ENCODE measurements at regions not wholly inside any gene's neighbourhood (a gene's known extent, or its start where the extent isn't known, plus 50 kb on each side); places are given as distances from the start of the nearest gene placed in this dataset.
"Not testable (repeated sequence)": the region's sequence is repeated elsewhere in the genome, so short reads cannot be mapped to it uniquely, and the experiment has no call there.

- H3K9me3 ChIP-seq (ENCODE audit: control insufficient read depth in 3 of 3, low read length in 3 of 3) = no peaks in the 10 kb centered on the region
- no peak overlapping the region for H3K9ac ChIP-seq (ENCODE audit: low read depth in 1 of 3, low read length in 3 of 3)
- peaks cover 3 to 8% (median 7%) of the 10 kb centered on the region in 3 donors for H3K4me1 ChIP-seq (ENCODE audit: control insufficient read depth in 3 of 3, insufficient read depth in 3 of 3, low read length in 3 of 3)
- no peaks in the 10 kb centered on the region for H3K36me3 ChIP-seq (ENCODE audit: control insufficient read depth in 3 of 3, insufficient read depth in 3 of 3, low read length in 3 of 3)
- no peaks in the 10 kb centered on the region for H3K27me3 ChIP-seq (ENCODE audit: control insufficient read depth in 3 of 3, insufficient read depth in 3 of 3, low read length in 3 of 3)
- no peak overlapping the region for H3K4me3 ChIP-seq (ENCODE audit: low read length in 3 of 3)
- H3K27ac ChIP-seq (ENCODE audit: low read depth, low read length) = no peak overlapping the region
These were observed 56.8 kb upstream of the KIF13A start for GRCh38 chr6:18044108-18044783.

GRCh38 chr6:18042536-18043145 lies 55.2 kb upstream of the KIF13A start:
- H3K9ac ChIP-seq (ENCODE audit: low read depth in 1 of 3, low read length in 3 of 3) = peak overlapping the region in 1 of 3 donors; percentile 7
- H3K4me1 ChIP-seq (ENCODE audit: control insufficient read depth in 3 of 3, insufficient read depth in 3 of 3, low read length in 3 of 3) = peaks cover 3 to 8% (median 7%) of the 10 kb centered on the region in 3 donors
- H3K4me3 ChIP-seq (ENCODE audit: low read length in 3 of 3) = no peak overlapping the region
- H3K27ac ChIP-seq (ENCODE audit: low read depth, low read length) = no peak overlapping the region
- H3K27me3 ChIP-seq (ENCODE audit: control insufficient read depth in 3 of 3, insufficient read depth in 3 of 3, low read length in 3 of 3) = no peaks in the 10 kb centered on the region
- H3K9me3 ChIP-seq (ENCODE audit: control insufficient read depth in 3 of 3, low read length in 3 of 3) = no peaks in the 10 kb centered on the region
- no peaks in the 10 kb centered on the region for H3K36me3 ChIP-seq (ENCODE audit: control insufficient read depth in 3 of 3, insufficient read depth in 3 of 3, low read length in 3 of 3)

DNA sequence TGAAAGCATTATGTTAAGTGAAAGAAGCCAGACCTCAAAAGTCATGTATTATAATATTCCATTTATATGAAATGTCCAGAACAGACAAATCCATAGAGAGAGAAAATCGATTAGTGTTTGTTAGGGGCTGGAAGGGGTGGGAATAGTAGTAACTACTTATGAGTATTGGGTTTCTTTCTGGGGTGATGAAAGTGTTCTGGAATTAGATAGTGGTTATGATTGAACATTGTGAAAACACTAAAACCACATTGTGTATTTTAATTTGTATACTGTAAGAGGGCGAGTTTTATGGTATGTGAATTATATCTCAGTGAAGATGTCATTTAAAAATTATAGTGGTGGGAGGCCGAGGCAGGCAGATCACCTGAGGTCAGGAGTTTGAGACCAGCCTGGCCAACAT lies 52.0 kb upstream of the KIF13A start:
- H3K4me3 ChIP-seq (ENCODE audit: low read length in 3 of 3) = no peak overlapping the region
- no peaks in the 10 kb centered on the region for H3K36me3 ChIP-seq (ENCODE audit: control insufficient read depth in 3 of 3, insufficient read depth in 3 of 3, low read length in 3 of 3)
- peaks cover 3 to 8% (median 7%) of the 10 kb centered on the region in 3 donors for H3K4me1 ChIP-seq (ENCODE audit: control insufficient read depth in 3 of 3, insufficient read depth in 3 of 3, low read length in 3 of 3)
- H3K27ac ChIP-seq (ENCODE audit: low read depth, low read length) = no peak overlapping the region
- no peaks in the 10 kb centered on the region for H3K27me3 ChIP-seq (ENCODE audit: control insufficient read depth in 3 of 3, insufficient read depth in 3 of 3, low read length in 3 of 3)
- no peak overlapping the region for H3K9ac ChIP-seq (ENCODE audit: low read depth in 1 of 3, low read length in 3 of 3)
- H3K9me3 ChIP-seq (ENCODE audit: control insufficient read depth in 3 of 3, low read length in 3 of 3) = no peaks in the 10 kb centered on the region

- not testable (repeated sequence) for H3K9me3 ChIP-seq (ENCODE audit: control insufficient read depth in 3 of 3, low read length in 3 of 3); H3K27me3 ChIP-seq (ENCODE audit: control insufficient read depth in 3 of 3, insufficient read depth in 3 of 3, low read length in 3 of 3); H3K4me1 ChIP-seq (ENCODE audit: control insufficient read depth in 3 of 3, insufficient read depth in 3 of 3, low read length in 3 of 3); H3K4me3 ChIP-seq (ENCODE audit: low read length in 3 of 3); H3K9ac ChIP-seq (ENCODE audit: low read depth in 1 of 3, low read length in 3 of 3); H3K27ac ChIP-seq (ENCODE audit: low read depth, low read length); H3K36me3 ChIP-seq (ENCODE audit: control insufficient read depth in 3 of 3, insufficient read depth in 3 of 3, low read length in 3 of 3)
These were observed 50.8 kb upstream of the KIF13A start for GRCh38 chr6:18038235-18038634.

All from skeletal muscle tissue (tissue), 3 donors.